GM12878 (cell line): ENCODE measurements at regions not wholly inside any gene's neighbourhood (a gene's known extent, or its start where the extent isn't known, plus 50 kb on each side); places are given as distances from the start of the nearest gene placed in this dataset.

Experiments used
- ATAC-seq: fragments of 200-7000 bp; cut with Tn5 transposase; 3 replicates; pipeline ENCODE4 v1.9.1; 2020; ENCODE audit warnings: mild to moderate bottlenecking, moderate library complexity
- BruUV-seq: library from RNA; stranded (reverse); fragments of 400-500 nt; replicated peaks from 2 replicates; lab custom pipeline; 2021; lab: Mats Ljungman, UMichigan
- CTCF ChIA-PET: fragments of 300-600 bp; sonication (Branson Sonifier 250); formaldehyde crosslinking; extraction: SDS; loops from one replicate; lab custom pipeline; 2021; ENCODE audit warnings: inconsistent platforms; lab: Yijun Ruan, JAX
- POLR2A ChIA-PET: fragments of 350-600 bp; formaldehyde crosslinking; extraction: SDS; loops from one replicate; lab custom pipeline; 2021; ENCODE audit warnings: inconsistent platforms; lab: Charles Lee
- RAD21 ChIA-PET: fragments of 300-600 bp; sonication (Branson Sonifier 250); formaldehyde crosslinking; loops from one replicate; lab custom pipeline; 2023; ENCODE audit warnings: antibody characterized with exemption; ENCODE audit not compliant: unreplicated experiment; lab: Charles Lee
- SMC1A ChIA-PET: fragments of 300-600 bp; sonication (Branson Sonifier 250); formaldehyde crosslinking; loops from one replicate; lab custom pipeline; 2023; ENCODE audit not compliant: unreplicated experiment, uncharacterized antibody; lab: Charles Lee
- DNase-seq: peaks from one replicate; pipeline ENCODE4 v3.0.0-alpha.2; 2011; ENCODE audit warnings: low read depth, low spot score
- FAIRE-seq: peaks from 3 replicates; lab custom pipeline; 2011; peaks lifted over from hg19 to GRCh38; lab: Jason Lieb, UNC
- H2AFZ ChIP-seq: 2 replicates; pipeline ENCODE4 v1.6.0; 2011; ENCODE audit warnings: low read depth, low read length, control low read depth; ENCODE audit not compliant: control insufficient read depth
- H3K27ac ChIP-seq: 2 replicates; pipeline ENCODE4 v1.5.1; 2011; ENCODE audit warnings: control low read depth; ENCODE audit not compliant: control insufficient read depth, insufficient read depth
- H3K27me3 ChIP-seq, 2 experiments: replicated peaks in 1 of 2; 2 replicates each; pipeline versions ENCODE4 v1.6.0 to v1.6.1; 2011; ENCODE audit warnings: low read length in 1 of 2; ENCODE audit not compliant: control insufficient read depth in 2 of 2, insufficient read depth in 2 of 2
- H3K36me3 ChIP-seq, 2 experiments: 2 replicates each; pipeline ENCODE4 v1.5.1; 2011; ENCODE audit warnings: low read length in 1 of 2; ENCODE audit not compliant: control insufficient read depth in 2 of 2, insufficient read depth in 2 of 2
- H3K4me1 ChIP-seq: 2 replicates; pipeline ENCODE4 v1.6.1; 2011; ENCODE audit warnings: mild to moderate bottlenecking, low read length, moderate library complexity, mixed read lengths; ENCODE audit not compliant: control insufficient read depth, insufficient read depth
- H3K4me2 ChIP-seq: 2 replicates; pipeline ENCODE4 v1.6.0; 2011; ENCODE audit warnings: control low read depth; ENCODE audit not compliant: control insufficient read depth, insufficient read depth
- H3K4me3 ChIP-seq: fragments of 200-600 bp; sonication (generic); 2 replicates; pipeline ENCODE4 v1.5.1; 2016
- H3K79me2 ChIP-seq: 2 replicates; pipeline ENCODE4 v1.6.0; 2011; ENCODE audit warnings: low read length; ENCODE audit not compliant: control insufficient read depth, insufficient read depth
- H3K9ac ChIP-seq: 2 replicates; pipeline ENCODE4 v1.8.0; 2011; ENCODE audit warnings: low read length, control low read depth, mixed read lengths; ENCODE audit not compliant: control insufficient read depth, insufficient read depth
- H3K9me3 ChIP-seq: replicated peaks from 3 replicates; pipeline ENCODE4 v1.5.1; 2011; ENCODE audit warnings: mild to moderate bottlenecking, low read length; ENCODE audit not compliant: control insufficient read depth, insufficient read depth
- H4K20me1 ChIP-seq: 2 replicates; pipeline ENCODE4 v1.6.0; 2011; ENCODE audit not compliant: control insufficient read depth, insufficient read depth
- CHD1 ChIP-seq: IDR thresholded peaks from 2 replicates; pipeline ENCODE4 v1.6.1; 2012; ENCODE audit warnings: low read depth, low read length, improper control_type of control experiment
- CREB1 ChIP-seq: IDR thresholded peaks from 2 replicates; pipeline ENCODE4 v1.6.1; 2012; ENCODE audit warnings: low read depth, mild to moderate bottlenecking, inconsistent platforms
- KDM1A ChIP-seq: fragments of 200-600 bp; sonication (generic); IDR thresholded peaks from 2 replicates; pipeline ENCODE4 v1.6.1; 2016; ENCODE audit warnings: borderline replicate concordance
- SMAD1 ChIP-seq: fragments of 450-650 bp; IDR thresholded peaks from 2 replicates; pipeline ENCODE4 v1.6.1; 2018; ENCODE audit warnings: mild to moderate bottlenecking, low read depth; ENCODE audit not compliant: partially characterized antibody
- SMAD5 ChIP-seq: IDR thresholded peaks from 2 replicates; pipeline ENCODE4 v1.6.1; 2016; ENCODE audit warnings: antibody characterized with exemption, low read depth
- SREBF1 ChIP-seq: IDR thresholded peaks from 2 replicates; pipeline ENCODE4 v1.6.1; 2012; ENCODE audit warnings: mild to moderate bottlenecking, low read length
- WGBS: methylation state at CpG from one replicate; pipeline ENCODE4 v1.1.6; 2016; ENCODE audit warnings: low lambda C conversion rate; ENCODE audit not compliant: insufficient replicate concordance, insufficient coverage; ENCODE audit errors: missing lambda C conversion rate; 5-methylcytosine and 5-hydroxymethylcytosine counted together
- in situ Hi-C: fragments of 300-500 bp; cut with MboI; formaldehyde crosslinking; loops from 9 replicates; pipeline ENCODE4 v1.14.3; 2018; ENCODE audit warnings: mixed read lengths
- intact Hi-C: fragments of 100-400 bp; cut with micrococcal nuclease; formaldehyde crosslinking; loops from one replicate; pipeline ENCODE4 v1.14.2; 2022; ENCODE audit not compliant: unreplicated experiment

DNA sequence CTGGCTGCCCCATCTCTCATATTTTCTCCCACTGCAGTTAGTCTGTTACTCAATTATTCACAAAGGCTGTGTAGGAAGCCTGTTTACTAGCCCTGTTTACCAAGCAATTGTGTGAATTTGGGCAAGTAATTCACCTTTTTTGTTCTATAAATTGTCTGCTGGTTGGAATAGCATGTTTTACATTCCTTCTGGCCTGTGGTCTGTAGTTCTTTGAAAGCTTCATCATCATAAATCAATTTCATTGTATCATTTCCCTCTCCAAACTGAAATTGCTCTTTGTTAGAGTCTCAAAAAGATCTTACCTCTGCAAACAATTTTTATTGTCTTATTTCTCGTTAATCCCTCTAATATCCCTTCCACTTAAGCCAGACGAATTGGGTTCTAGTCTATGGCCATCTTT, 1059.5 kb upstream of the ADGRL4 start:
- FAIRE-seq (no peak), DNase-seq (no peak), ATAC-seq (no peak)
- Histone ChIP-seq H3K4me3 (no peak overlapping the region), H3K4me2 (no peak overlapping the region), H2AFZ (no peak overlapping the region), H3K9me3 (no peaks in the 10 kb centered on the region), H4K20me1 (no peaks in the 10 kb centered on the region), H3K9ac (no peak overlapping the region), H3K27me3 (no peaks in the 10 kb centered on the region), H3K79me2 (no peaks in the 10 kb centered on the region), H3K27ac (no peak overlapping the region), H3K4me1 (no peaks in the 10 kb centered on the region), H3K36me3 (no peaks in the 10 kb centered on the region)
- in situ Hi-C loops (no loop called here), intact Hi-C loops (no loop called here)
- 0% methylated on average over 2 of the region's 2 CpGs for WGBS
- TF ChIP-seq SMAD1 (no peak), CHD1 (no peak), SREBF1 (no peak)
- ChIA-PET RAD21 (no interaction called here), SMC1A (no interaction called here), POLR2A (no interaction called here), CTCF (no interaction called here)
- no TSS peak for BruUV-seq

DNA sequence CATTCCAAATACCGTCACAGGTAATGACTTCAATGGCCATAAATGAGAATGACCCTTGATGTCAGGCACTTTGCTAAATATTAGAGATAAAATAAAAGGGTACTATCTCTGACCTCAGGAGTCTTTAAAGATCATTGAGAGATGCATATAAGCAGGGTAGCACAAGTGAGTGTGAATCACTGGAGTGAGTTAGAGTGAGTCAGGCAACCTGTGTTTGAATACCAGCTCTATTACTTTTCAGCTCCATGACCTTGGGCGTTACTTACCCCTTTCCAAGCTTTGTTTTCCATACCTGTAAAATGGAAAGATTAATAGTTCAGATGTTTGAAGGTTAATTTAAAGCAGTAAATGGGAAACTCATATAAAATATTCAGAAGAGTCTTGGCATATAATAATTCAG, 1058.0 kb upstream of the ADGRL4 start:
- ATAC-seq = no peak
- H3K27me3 ChIP-seq = no peaks in the 10 kb centered on the region
- BruUV-seq = no TSS peak
- no peaks in the 10 kb centered on the region for H3K79me2 ChIP-seq
- H3K9ac ChIP-seq = no peak overlapping the region
- ChIA-PET RAD21 (no interaction called here), CTCF (no interaction called here), SMC1A (no interaction called here), POLR2A (no interaction called here)
- in situ Hi-C loops (no loop called here), intact Hi-C loops (no loop called here)
- no peak for FAIRE-seq
- no peak for DNase-seq
- WGBS = 2% methylated on average over 2 of the region's 2 CpGs
- H3K4me2 ChIP-seq = no peak overlapping the region
- no peaks in the 10 kb centered on the region for H3K9me3 ChIP-seq
- no peaks in the 10 kb centered on the region for H4K20me1 ChIP-seq
- H3K4me1 ChIP-seq = no peaks in the 10 kb centered on the region
- H2AFZ ChIP-seq = no peak overlapping the region
- no peak overlapping the region for H3K4me3 ChIP-seq
- H3K27ac ChIP-seq = no peak overlapping the region
- H3K36me3 ChIP-seq = no peaks in the 10 kb centered on the region
- TF ChIP-seq CREB1 (no peak), SMAD5 (no peak), KDM1A (no peak)
